Right lobe of liver (tissue), 6 donors: ENCODE measurements at regions not wholly inside any gene's neighbourhood (a gene's known extent, or its start where the extent isn't known, plus 50 kb on each side); places are given as distances from the start of the nearest gene placed in this dataset.

Source experiments
- ATAC-seq, 4 donors: fragments of 200-7000 bp; cut with Tn5 transposase; one replicate each; pipeline ENCODE4 v1.9.1; 2020; ENCODE audit warnings: mild to moderate bottlenecking in 4 of 4, moderate library complexity in 4 of 4
- DNase-seq, 3 donors: peaks; one replicate each; pipeline ENCODE4 v3.0.0-alpha.2; 2020
- H3K27ac ChIP-seq, 3 donors: fragments of 200-600 bp; one replicate each; pipeline ENCODE4 v1.8.0; 2022
- H3K27me3 ChIP-seq, 2 donors: fragments of 200-600 bp; one replicate each; pipeline ENCODE4 v1.8.0; 2022
- H3K36me3 ChIP-seq, 4 donors: fragments of 200-600 bp; sonication (generic) in 1 of 4; one replicate each; pipeline versions ENCODE4 v1.5.1 to v1.8.0; 2017 to 2022; ENCODE audit warnings: control low read depth in 1 of 4
- H3K4me1 ChIP-seq, 4 donors: fragments of 200-600 bp; sonication (generic) in 1 of 4; one replicate each; pipeline versions ENCODE4 v1.5.1 to v1.8.0; 2017 to 2022; ENCODE audit warnings: control low read depth in 1 of 4
- H3K4me3 ChIP-seq, 3 donors: fragments of 200-600 bp; one replicate each; pipeline ENCODE4 v1.8.0; 2022
- H3K9me3 ChIP-seq, 4 donors: fragments of 200-600 bp; sonication (generic) in 1 of 4; one replicate each; pipeline versions ENCODE4 v1.5.1 to v1.8.0; 2017 to 2022; ENCODE audit warnings: control low read depth in 1 of 4
- CTCF ChIP-seq, 4 donors: fragments of 200-600 bp in 3 of 4; fragments of 450-650 bp in 1 of 4; IDR thresholded peaks; one replicate each; pipeline versions ENCODE4 v1.5.1 to v1.8.0; 2016 to 2022; ENCODE audit warnings: antibody characterized with exemption in 4 of 4, mild to moderate bottlenecking in 2 of 4
- POLR2A ChIP-seq: fragments of 450-650 bp; IDR thresholded peaks from one replicate; pipeline ENCODE4 v1.6.1; 2017; ENCODE audit warnings: antibody characterized with exemption, mild to moderate bottlenecking
- WGBS: methylation state at CpG from one replicate; pipeline ENCODE4 v1.1.6; 2018; ENCODE audit warnings: low coverage, low lambda C conversion rate; ENCODE audit not compliant: insufficient coverage; ENCODE audit errors: missing lambda C conversion rate; 5-methylcytosine and 5-hydroxymethylcytosine counted together
- intact Hi-C, 2 donors: fragments of 100-400 bp; cut with DNase I; formaldehyde crosslinking; loops; one replicate each; pipeline versions ENCODE4 v1.11.2 to v1.14.1; 2022
- donor health status: DM: no; HTN: yes; CAD: no.
- donor health status: DM: no; HTN: no; CAD: no.
- donor health status: DM: no; HTN: no; CAD: no.
- donor health status: DM: no; HTN: yes; CAD: no.
- donor health status: DM: no; HTN: yes; CAD: no.

DNA sequence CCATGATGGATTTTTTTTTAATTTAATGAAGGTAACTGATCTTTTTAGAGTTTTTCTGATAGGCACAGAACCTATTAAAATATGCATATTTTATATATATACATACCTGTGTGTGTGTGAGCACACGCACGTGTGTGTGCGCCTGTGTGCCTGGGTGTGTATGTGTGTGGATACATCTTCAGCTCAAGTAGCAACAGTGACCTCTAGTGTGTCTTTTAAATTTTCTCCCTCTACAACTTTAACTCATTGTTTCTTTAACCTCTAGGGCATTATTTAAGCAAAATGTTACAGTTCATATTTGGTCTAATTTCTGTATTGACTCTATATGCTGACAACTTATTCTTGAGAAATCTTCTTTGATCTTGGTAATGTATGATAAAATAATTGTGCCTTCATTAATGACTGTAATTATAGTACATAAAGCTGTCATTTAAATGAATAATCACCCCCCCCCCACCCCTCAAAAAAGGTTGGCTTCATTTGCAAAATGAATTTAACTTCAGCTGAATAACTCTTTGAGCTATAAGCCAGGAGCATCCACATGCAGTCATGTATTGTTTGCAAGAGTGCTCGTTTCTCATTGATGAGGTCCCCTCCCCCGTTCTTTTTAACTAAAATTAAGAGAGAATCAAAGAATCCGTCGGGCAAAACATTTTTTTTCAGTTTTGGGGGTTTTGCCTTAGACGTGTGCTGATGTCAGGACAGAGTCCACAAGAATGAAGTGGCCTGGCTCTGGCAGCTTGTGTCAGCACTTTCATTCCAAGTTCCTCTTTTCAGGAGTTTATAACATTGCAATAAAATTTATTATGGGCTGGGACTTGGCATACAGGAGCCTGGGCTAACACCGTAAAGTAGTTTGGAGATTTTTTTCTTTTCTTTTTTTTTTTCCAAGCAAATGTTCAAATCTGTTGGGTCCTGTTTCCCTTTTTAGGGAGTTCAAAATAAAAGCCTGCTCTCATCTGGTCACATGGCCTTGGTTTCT is 80.0 kb downstream of the ETAA1 start:
- DNase-seq (no peak), ATAC-seq (peak; percentile 64 to 76 (median 72))
- intact Hi-C loops, result no loop called here

DNA sequence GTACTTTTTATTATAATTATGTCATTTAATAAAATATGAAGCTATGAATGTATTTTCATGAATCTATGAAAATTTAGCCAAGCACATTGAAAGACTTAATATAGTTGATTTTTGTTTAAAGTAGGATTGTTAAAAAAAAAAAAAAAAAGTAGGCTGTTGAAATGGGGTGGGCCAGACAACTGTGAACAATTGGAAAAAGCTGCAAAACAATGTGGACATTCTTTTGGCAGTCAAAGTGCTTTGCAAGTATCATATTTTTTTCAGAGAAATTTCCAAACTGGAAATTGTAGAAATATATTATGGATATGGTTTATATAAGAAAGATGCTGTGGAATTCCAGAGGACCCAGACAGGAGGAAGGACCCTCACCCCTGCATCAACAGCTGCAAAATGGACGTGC is 82.1 kb downstream of the ETAA1 start:
- DNase-seq, result no peak
- TF ChIP-seq POLR2A, result no peak
- TF ChIP-seq CTCF (IDR thresholded peaks at IDR 0.05), result no peak
- peaks cover 0 to 6% (median 0%) of the 10 kb centered on the region in 4 donors for H3K4me1 ChIP-seq
- no peaks in the 10 kb centered on the region for H3K36me3 ChIP-seq
- ATAC-seq, result no peak
- H3K9me3 ChIP-seq, result no peaks in the 10 kb centered on the region
- 33% methylated on average over 1 of the region's 1 CpG for WGBS
- H3K4me3 ChIP-seq, result no peak overlapping the region
- peaks cover 0 to 9% of the 10 kb centered on the region in 2 donors for H3K27me3 ChIP-seq
- intact Hi-C loops, result no loop called here
- no peak overlapping the region for H3K27ac ChIP-seq

More for the DNA sequence above, 80.0 kb downstream of the ETAA1 start:
- peak; percentile 23 to 61 (median 50) for TF ChIP-seq CTCF (IDR thresholded peaks at IDR 0.05)
- TF ChIP-seq POLR2A, result no peak
- peaks cover 0 to 9% of the 10 kb centered on the region in 2 donors for H3K27me3 ChIP-seq
- 28% methylated on average over 9 of the region's 9 CpGs for WGBS
- no peaks in the 10 kb centered on the region for H3K36me3 ChIP-seq
- H3K4me3 ChIP-seq, result no peak overlapping the region
- H3K9me3 ChIP-seq, result no peaks in the 10 kb centered on the region
- H3K4me1 ChIP-seq, result peaks cover 0 to 6% (median 0%) of the 10 kb centered on the region in 4 donors
- no peak overlapping the region for H3K27ac ChIP-seq

- H3K27ac ChIP-seq, result no peak overlapping the region
- no peaks in the 10 kb centered on the region for H3K9me3 ChIP-seq
- ATAC-seq (no peak), DNase-seq (no peak)
- no peaks in the 10 kb centered on the region for H3K27me3 ChIP-seq
- no peaks in the 10 kb centered on the region for H3K36me3 ChIP-seq
- no peak overlapping the region for H3K4me3 ChIP-seq
- intact Hi-C loops, result no loop called here
- 43% methylated on average over 2 of the region's 2 CpGs for WGBS
- TF ChIP-seq POLR2A (no peak), CTCF (IDR thresholded peaks at IDR 0.05) (no peak)
- no peaks in the 10 kb centered on the region for H3K4me1 ChIP-seq
Observed at GRCh38 chr2:67485431-67485830, 88.3 kb downstream of the ETAA1 start.

DNA sequence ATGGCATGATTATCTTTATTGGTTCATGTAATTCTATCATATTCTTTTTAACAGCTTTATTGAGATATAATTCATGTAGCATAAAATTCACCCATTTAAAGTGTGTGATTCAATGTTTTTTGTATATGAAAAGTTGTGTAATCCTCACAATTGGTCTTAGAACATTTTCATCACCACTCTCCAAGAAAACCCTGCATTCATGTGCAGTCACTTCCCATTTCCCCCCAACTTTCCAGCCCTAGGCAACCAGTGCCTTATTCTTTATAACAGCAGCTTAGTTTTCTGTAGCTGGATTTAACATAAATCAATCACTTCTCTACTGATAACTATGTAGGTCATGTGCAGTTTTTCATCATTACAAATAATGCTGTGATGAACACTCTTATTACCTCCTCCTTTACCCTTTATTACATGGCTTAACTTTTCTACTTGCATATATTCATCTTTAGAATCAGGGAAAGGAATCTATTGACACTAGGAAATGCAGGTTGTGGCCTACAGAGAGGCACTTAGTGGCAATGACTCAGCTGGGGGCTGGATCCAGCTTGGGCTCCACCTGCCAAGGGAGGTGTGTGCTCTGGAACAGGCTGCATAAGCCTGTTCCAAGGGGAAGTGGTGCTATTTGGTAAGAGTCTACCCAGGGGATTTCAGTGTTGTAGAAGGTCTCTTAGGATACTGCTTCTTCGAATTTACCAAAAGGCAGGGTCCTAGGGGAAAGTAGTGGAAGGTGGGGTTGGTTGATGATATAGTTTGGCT is 89.1 kb downstream of the ETAA1 start:
- TF ChIP-seq CTCF (IDR thresholded peaks at IDR 0.05), result no peak
- TF ChIP-seq POLR2A, result no peak
- no peaks in the 10 kb centered on the region for H3K36me3 ChIP-seq
- WGBS, result 38% methylated on average over 1 of the region's 1 CpG
- H3K4me3 ChIP-seq, result no peak overlapping the region
- intact Hi-C loops, result no loop called here
- ATAC-seq (peak in 2 of 4 donors; percentile 62 to 76), DNase-seq (no peak)
- H3K9me3 ChIP-seq, result no peaks in the 10 kb centered on the region
- no peaks in the 10 kb centered on the region for H3K27me3 ChIP-seq
- H3K4me1 ChIP-seq, result no peaks in the 10 kb centered on the region
- no peak overlapping the region for H3K27ac ChIP-seq
